Panc1 (cell line): ENCODE measurements at regions not wholly inside any gene's neighbourhood (a gene's known extent, or its start where the extent isn't known, plus 50 kb on each side); places are given as distances from the start of the nearest gene placed in this dataset.

Source experiments
- ATAC-seq: fragments of 200-7000 bp; cut with Tn5 transposase; 2 replicates; pipeline ENCODE4 v1.9.1; 2020; ENCODE audit warnings: mild to moderate bottlenecking, moderate library complexity
- BruUV-seq: library from RNA; stranded (reverse); fragments of 400-500 nt; replicated peaks from 2 replicates; lab custom pipeline; 2021; lab: Mats Ljungman, UMichigan
- CTCF ChIA-PET: fragments of 300-600 bp; sonication (Branson Sonifier 250); formaldehyde crosslinking; loops from one replicate; lab custom pipeline; 2022; ENCODE audit warnings: antibody characterized with exemption; lab: Charles Lee
- POLR2A ChIA-PET: fragments of 300-600 bp; sonication (Branson Sonifier 250); formaldehyde crosslinking; loops from one replicate; lab custom pipeline; 2022; ENCODE audit warnings: antibody characterized with exemption; lab: Charles Lee
- DNase-seq: peaks from one replicate; pipeline ENCODE4 v3.0.0-alpha.2; 2010; ENCODE audit warnings: low read depth, low spot score
- H3K27ac ChIP-seq: 2 replicates; pipeline ENCODE4 v1.5.1; 2011; ENCODE audit warnings: mild to moderate bottlenecking, low read length, inconsistent platforms
- H3K27me3 ChIP-seq: fragments of 200-500 bp; sonication (Bioruptor generic); 2 replicates; pipeline ENCODE4 v1.6.0; 2014; ENCODE audit warnings: low read length, inconsistent platforms; ENCODE audit not compliant: control insufficient read depth, insufficient read depth
- H3K36me3 ChIP-seq: fragments of 200-500 bp; sonication (Bioruptor generic); 2 replicates; pipeline ENCODE4 v1.5.1; 2014; ENCODE audit warnings: inconsistent platforms, mild to moderate bottlenecking, low read length, moderate library complexity; ENCODE audit not compliant: control insufficient read depth, insufficient read depth
- H3K4me1 ChIP-seq: 2 replicates; pipeline ENCODE4 v1.5.1; 2011; ENCODE audit warnings: inconsistent platforms, mild to moderate bottlenecking, low read length, moderate library complexity; ENCODE audit not compliant: control insufficient read depth, insufficient read depth
- H3K4me3 ChIP-seq, 2 experiments: 2 replicates each; pipeline ENCODE4 v1.5.1; 2011 to 2012; ENCODE audit warnings: low read depth in 2 of 2, low read length in 2 of 2, mild to moderate bottlenecking in 2 of 2, inconsistent platforms in 1 of 2, moderate library complexity in 1 of 2
- H3K9me3 ChIP-seq: fragments of 200-500 bp; sonication (Bioruptor generic); 2 replicates; pipeline ENCODE4 v1.5.1; 2014; ENCODE audit warnings: low read depth, mild to moderate bottlenecking, inconsistent platforms, low read length, moderate library complexity; ENCODE audit not compliant: control insufficient read depth, insufficient read depth
- CTCF ChIP-seq: fragments of 450-650 bp; IDR thresholded peaks from 2 replicates; pipeline ENCODE4 v1.5.1; 2017; ENCODE audit warnings: mild to moderate bottlenecking
- POLR2AphosphoS5 ChIP-seq: IDR thresholded peaks from 2 replicates; pipeline ENCODE4 v1.6.1; 2012; ENCODE audit warnings: mild to moderate bottlenecking, low read depth, low read length, moderate library complexity
- REST ChIP-seq, 2 experiments: IDR thresholded peaks; 2 replicates each; pipeline ENCODE4 v1.6.1; 2011 to 2012; ENCODE audit warnings: low read depth in 2 of 2, control low read depth in 1 of 2, low read length in 1 of 2, mild to moderate bottlenecking in 1 of 2, moderate library complexity in 1 of 2; ENCODE audit not compliant: insufficient read depth in 1 of 2
- SIN3A ChIP-seq: IDR thresholded peaks from 2 replicates; pipeline ENCODE4 v1.6.1; 2012; ENCODE audit warnings: low read depth, mild to moderate bottlenecking, low read length, moderate library complexity, borderline replicate concordance; ENCODE audit not compliant: insufficient read depth
- TCF7L2 ChIP-seq: IDR thresholded peaks from 2 replicates; pipeline ENCODE4 v1.6.1; 2011; ENCODE audit warnings: mild to moderate bottlenecking, low read depth, low read length, inconsistent platforms
- in situ Hi-C: cut with HindIII; loops from 2 replicates; pipeline ENCODE4 v1.10.0; 2016; ENCODE audit warnings: low sequenced_read_pairs, low pct_unique_long_range_greater_than_20kb
- intact Hi-C: fragments of 100-400 bp; cut with micrococcal nuclease; formaldehyde crosslinking; loops from one replicate; pipeline ENCODE4 v1.10.0; 2022; ENCODE audit not compliant: unreplicated experiment

DNA sequence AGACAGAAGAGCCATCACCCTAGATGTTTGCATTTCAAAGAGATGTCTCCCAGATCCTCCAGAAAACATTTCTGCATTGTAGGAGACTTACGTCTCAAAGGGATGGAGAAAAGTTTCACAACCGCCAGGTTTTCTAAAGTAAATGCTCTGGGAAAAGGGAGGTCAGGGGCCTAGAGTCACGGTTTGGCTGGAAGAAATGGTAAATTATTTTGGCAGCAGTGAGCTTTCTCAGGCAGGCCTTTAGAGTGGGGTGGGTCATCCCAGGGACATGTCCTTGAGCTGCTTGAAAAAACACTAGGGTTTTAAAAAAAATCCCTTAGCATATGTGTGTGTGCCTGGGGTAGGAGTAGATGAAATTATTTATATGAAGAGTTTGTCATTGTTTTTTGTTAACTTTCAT, 728.8 kb downstream of the TYW1 start:
- in situ Hi-C loops, result no loop called here

DNA sequence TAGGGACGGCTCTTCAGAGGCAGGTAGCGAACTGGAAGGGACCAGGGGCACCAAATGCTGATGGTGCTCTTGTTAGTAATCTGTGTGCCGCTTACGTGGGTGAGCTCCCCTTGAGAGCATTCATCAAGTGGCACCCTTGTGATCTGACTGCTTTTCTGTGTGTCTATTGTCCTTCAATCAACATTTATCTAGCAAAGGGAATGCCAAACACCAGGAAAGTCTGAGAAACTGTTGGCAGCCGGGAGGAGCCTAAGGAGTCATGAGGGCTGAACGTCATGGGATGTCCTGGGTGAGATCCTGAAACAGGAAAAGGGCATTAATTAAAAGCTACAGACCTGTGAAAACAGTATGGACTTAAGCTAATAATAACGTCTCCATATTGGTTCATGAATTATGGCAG, 733.1 kb downstream of the TYW1 start:
- DNase-seq (no peak), ATAC-seq (no peak)
- Histone ChIP-seq H3K27ac (no peak overlapping the region), H3K36me3 (no peaks in the 10 kb centered on the region), H3K9me3 (no peaks in the 10 kb centered on the region), H3K4me3 (no peak overlapping the region), H3K27me3 (no peaks in the 10 kb centered on the region), H3K4me1 (no peaks in the 10 kb centered on the region)
- in situ Hi-C loops, result no loop called here
- no TSS peak for BruUV-seq
- POLR2A ChIA-PET, result no interaction called here
- TF ChIP-seq SIN3A (no peak), POLR2AphosphoS5 (no peak), CTCF (no peak), REST (IDR thresholded peaks at IDR 0.05; ENCODE audit: insufficient read depth in 1 of 2, low read depth in 2 of 2, low read length in 1 of 2) (no peak), TCF7L2 (no peak)
- CTCF ChIA-PET, result no interaction called here
- intact Hi-C loops, result no loop called here

More for the DNA sequence above, 728.8 kb downstream of the TYW1 start:
- H3K9me3 ChIP-seq, result no peaks in the 10 kb centered on the region
- TF ChIP-seq SIN3A, result no peak
- no peak for TF ChIP-seq POLR2AphosphoS5
- TF ChIP-seq REST (IDR thresholded peaks at IDR 0.05; ENCODE audit: insufficient read depth in 1 of 2, low read depth in 2 of 2, low read length in 1 of 2), result no peak
- no peak for TF ChIP-seq CTCF
- TF ChIP-seq TCF7L2, result no peak
- intact Hi-C loops, result no loop called here
- CTCF ChIA-PET, result interaction anchor here (0.6 kb wide), 1 partner anchor 27 kb away, joined by 3 read pairs; no protein-coding TSS in a partner anchor
- H3K36me3 ChIP-seq, result no peaks in the 10 kb centered on the region
- POLR2A ChIA-PET, result no interaction called here
- no peak overlapping the region for H3K27ac ChIP-seq
- no peak for ATAC-seq
- no peak for DNase-seq
- H3K4me3 ChIP-seq, result no peak overlapping the region
- no peaks in the 10 kb centered on the region for H3K4me1 ChIP-seq
- no peaks in the 10 kb centered on the region for H3K27me3 ChIP-seq
- no TSS peak for BruUV-seq
